GM21529 (cell line): ENCODE measurements at regions not wholly inside any gene's neighbourhood (a gene's known extent, or its start where the extent isn't known, plus 50 kb on each side); places are given as distances from the start of the nearest gene placed in this dataset.

ENCODE experiments used
- ATAC-seq: cut with Tn5 transposase; IDR thresholded peaks from one replicate; pipeline ENCODE4 v1.9.1; 2021; ENCODE audit not compliant: unreplicated experiment

DNA sequence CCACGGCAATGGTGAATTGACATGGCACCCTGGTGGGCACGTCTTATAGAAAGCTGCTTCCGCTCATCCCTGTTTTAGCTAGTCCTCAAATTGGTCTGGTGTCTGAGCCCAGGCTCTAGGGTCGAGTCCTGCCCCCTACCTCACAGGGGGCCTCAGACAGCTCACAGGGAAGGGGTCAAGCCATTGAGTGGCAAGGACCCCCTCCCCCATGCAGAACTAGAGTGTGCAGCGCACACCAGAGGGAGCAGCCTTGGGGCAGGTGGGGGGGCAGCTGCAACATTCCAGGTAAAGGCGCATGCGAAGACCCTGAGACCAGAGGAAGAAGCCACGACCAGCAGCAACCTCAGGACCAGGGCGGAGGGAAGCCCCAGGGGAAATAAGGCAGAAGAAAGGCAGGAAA, 240.4 kb upstream of the PPP2R2D start:
- ATAC-seq: no peak

DNA sequence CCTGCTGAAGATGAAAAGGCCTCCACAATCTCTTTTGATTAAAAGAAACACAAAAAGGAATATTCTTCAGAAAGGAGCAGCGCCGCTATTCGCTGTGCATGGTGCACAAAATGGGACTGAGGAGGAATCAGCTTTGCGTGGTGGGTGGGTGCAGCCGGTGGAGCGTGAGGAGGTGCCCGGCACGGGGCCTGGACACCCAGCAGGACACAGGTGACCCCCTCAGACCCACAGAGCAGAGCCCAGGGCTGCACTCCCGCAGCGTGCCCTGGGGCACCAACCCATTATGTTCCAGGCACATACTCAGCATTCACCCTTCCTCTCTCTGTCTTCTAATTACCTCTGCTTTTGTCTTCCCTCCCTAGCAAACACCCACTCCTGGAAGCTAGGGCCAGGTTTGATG, 238.0 kb upstream of the PPP2R2D start:
- no peak for ATAC-seq

DNA sequence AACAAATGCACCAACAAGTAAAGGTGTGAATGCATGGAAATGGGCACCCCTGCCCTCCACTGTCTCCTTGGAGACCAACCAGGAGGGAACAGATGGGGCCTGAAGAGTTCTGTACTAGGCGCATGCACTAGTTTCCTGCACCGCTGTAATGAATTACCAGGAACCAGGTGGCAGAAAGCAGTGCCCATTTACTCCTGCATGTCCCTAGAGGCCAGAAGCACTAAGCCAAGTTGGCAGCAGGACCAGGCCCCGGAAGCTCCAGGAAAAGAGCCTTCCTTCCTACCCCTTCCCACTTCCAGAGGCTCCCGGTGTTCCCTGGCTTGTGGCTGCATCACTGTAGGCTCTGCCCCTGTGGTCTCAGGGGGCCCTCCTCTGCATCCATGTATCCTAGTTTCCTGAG, 237.5 kb upstream of the PPP2R2D start:
- no peak for ATAC-seq

DNA sequence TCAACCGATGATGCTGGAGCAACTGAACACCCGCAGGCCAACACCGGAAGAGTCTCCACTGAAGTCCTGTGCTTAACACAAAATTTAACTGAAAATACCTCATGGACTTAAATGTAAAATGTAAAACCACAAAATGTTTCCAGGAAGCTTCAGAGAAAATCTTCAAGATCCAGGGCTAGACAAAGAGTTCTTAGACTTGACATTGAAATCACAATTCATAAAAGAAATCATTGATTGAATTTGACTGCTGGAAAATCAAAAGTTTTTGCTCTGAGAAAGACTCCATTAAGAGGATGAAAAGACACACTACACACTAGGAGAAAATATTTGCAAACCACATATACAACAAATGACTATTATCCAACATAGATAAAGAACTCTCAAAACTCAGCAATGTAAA, 234.7 kb upstream of the PPP2R2D start:
- no peak for ATAC-seq

DNA sequence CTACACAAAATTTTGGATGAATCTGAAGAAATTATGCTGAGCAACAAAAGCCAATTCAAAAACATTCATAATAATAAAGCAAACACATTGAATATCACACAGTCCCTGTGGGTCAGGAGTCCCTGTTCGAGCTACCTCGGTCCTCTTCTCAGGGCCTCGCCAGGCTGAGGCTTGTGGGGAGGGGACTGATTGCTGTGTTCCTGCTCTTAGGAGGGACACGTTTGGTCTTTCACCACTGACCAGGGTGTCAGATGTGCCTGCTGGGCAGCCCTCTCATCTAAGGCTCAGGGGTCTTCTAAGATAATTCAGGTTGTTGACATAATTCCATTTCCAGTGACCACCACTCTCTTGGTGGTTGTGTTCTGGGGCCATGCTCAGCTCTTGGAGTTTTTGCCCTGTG, 233.8 kb upstream of the PPP2R2D start:
- ATAC-seq: no peak

DNA sequence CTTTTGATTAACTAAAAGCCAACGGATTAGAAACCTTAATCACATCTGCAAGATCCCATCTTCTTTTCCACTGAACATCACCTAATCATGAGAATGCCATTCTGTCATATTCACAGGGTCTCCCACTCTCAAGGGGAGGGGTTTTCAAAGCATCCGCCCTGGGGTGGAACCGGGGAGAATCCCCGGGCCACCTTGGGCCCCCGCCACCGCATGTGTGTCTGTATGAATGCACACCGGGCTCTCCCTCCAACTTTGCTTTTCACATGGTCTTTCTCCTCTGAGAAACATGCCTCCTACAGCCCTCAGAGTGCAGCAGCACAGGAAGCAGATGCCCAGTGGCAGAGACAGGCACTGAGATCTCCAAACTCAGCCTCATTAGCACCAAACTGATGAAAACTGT, 233.2 kb upstream of the PPP2R2D start:
- no peak for ATAC-seq

DNA sequence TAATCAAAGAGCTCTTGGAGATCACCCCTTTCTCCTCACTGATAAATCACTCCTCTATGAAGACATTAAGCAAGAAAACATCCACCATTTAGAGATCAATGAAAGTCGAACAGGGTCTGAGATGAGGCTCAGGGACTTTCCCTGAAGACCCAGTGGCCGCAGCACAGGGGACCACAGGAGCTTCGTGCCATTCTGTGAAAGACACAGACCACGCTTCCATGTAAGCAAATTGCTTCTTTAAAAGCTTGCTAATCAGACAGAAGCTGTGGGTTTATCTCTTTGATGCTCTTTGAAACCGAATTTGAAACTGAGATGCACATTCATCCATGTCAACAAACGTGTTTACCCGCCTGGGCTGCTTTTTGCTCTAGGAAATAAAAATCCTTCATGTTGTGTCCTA, 231.9 kb upstream of the PPP2R2D start:
- no peak for ATAC-seq

DNA sequence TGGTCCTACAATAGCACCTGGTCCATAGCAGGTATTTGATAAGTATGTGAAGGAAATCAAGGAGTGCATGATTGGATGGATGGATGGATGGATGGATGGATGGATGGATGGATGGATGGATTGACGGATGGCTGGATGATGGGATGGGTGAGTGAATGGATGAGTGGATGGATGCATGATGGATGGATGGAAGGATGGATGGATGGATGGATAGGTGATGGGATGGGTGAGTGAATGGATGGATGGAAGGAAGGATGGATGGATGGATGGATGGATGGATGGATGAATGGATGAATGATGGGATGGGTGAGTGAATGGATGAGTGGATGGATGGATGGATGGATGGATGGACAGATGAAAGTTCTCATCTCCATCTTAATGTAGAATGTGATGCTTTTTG, 231.0 kb upstream of the PPP2R2D start:
- ATAC-seq: no peak

DNA sequence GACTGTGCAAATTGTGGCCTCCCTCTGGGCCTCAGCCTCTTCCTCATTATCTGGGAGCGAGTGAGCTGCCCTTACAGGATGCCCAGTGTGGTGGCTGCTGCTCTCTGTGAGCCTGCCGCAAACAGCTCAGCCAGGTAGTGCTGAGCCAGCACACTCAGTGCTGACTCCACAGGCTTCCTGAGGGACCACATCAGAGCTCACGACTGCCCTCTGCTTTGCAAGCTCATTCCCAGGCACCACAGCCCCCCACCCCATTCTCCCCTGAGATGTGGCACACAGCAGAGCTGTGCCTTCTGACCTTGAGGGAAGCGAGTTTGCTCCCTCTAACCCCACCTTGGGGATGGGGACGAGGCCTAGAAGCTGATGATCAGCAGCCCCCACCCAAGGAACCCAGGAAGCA, 230.5 kb upstream of the PPP2R2D start:
- ATAC-seq: no peak

DNA sequence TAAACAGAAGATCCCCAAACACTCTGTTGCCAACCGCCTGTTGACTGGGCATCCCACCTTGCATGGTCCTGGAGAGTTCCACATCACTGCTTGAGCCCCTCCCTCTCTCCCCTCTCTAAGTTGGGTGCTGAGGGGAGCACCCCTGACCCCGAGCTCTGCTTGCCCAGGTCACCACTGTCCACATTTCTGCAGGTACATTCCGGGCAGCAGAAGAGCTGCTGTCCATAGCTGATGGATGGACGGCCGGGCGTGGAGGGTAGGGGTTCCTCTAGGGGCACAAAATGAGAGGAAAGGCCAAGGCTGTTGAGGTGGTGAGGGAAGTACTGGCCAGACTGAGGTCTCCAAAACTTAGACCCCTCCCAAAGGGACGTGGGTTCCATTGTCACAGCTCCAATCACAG, 227.4 kb upstream of the PPP2R2D start:
- no peak for ATAC-seq

DNA sequence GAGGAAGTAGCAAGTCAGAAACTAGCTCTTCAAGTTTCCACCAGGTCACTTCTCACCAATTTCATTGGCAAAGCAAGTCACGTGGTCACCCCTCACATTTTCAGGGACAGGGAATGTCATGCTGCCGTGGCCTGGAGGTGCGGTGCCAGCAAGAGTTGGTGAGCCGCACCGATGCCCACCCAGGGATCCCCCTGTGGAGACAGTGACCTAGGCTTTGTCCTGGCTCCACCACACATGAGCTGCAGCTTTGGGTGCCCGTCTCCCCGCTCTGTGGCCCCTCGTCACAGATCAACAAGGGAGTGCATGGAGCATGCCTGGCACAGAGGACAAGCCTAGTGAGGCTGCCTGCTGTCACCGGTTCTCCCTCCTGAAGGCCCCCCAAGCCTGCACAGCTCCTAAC, 226.7 kb upstream of the PPP2R2D start:
- ATAC-seq: no peak

DNA sequence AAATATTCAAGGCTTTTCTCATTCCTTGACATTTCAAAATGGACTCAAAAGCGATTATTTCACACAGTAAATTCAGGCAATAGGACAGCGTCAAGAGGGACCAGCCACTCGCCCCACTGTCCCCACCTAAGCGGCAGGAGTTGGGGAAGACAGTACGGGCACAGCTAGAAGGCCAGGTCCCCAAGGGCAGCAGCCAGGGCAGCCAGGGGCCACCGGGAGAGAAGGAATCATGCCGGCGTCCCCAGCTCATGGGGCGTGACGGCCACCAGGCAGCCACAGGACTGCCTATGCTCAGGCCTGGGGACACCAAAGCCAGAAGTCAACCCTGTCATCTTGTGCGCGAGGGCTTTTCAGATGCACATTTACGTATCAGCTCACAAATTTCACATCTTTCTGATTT, 225.7 kb upstream of the PPP2R2D start:
- no peak for ATAC-seq

DNA sequence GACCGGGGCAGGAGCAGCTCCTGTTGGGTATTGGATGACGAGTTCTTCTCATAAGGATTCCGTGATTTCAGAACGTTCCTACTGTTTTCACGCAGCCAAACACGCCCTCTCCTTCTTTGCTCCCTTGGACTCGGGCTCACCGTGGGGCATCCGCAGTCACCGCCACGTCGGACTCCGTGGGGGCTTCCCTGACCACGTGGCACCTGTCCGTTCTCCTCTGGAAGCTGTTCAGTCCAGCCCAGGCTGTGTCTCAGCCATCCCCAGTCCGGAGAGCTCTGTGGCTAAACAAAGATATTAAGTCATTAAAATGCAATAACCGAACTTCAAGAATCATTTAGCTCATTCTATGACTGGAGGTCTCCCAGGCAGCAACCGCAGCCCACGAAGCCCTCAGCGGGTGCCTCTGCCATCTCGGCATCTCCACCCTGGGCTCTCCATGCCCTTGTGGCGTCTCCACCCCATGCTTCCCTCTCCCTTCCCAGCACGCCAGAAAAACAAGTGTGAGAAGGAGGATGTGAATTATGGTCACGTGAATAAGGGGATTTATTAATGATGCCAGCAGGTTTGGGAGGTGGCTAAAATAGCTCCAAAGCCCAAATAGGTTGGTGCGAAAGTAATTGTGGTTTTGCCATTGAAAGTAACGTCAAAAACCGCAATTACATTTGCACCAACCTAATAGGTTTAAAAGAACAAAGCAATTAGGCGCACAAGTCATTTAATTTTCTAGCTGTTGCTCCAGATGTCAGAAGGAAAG, 224.6 kb upstream of the PPP2R2D start:
- ATAC-seq: no peak

DNA sequence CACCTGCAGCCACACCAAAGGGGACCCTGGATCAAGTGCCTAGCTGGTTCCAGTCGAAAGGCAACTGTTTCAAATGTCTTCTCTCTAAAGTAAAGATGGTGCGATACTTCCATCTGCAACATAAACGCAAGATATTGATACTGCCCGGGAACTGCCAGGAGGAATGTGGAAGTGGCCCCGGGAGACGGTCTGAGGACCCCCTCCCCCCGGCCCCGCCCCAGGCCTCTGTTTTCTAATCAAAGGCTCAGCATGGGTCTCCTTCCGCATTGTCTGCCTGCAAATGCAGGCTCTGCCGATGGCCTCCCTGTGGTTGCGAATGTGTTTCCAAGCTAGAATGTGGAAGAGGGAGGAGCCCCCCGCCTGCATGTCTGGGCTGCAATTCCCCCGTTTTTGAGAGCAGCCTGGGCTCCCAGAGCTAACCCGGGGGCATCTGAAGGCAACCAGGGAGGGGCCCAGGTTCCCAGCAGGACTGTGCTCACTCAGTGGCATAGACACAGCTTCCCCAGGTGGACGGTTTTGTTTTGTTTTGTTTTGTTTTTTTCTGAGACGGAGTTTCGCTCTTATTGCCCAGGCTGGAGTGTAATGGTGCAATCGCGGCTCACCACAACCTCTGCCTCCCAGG, 223.9 kb upstream of the PPP2R2D start:
- no peak for ATAC-seq

DNA sequence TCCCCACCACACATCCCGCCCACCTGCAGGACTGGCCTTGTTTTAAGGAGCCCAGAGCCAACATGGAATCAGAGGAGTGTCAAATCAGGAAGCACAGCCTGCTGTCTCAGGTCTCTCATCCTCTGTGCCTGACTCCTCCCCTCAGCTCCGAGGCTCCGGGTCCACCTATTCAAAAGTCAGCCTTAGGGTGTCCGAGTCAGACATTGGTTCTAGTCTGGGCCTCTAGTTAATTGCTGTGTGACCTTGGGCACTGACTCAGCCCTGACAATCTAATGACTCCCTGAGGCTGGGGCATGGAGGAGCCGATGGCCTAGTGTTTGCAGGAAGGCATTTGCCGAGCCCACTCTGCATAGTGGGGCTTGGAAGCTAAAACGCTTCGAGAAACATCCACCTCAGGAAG, 223.1 kb upstream of the PPP2R2D start:
- no peak for ATAC-seq

DNA sequence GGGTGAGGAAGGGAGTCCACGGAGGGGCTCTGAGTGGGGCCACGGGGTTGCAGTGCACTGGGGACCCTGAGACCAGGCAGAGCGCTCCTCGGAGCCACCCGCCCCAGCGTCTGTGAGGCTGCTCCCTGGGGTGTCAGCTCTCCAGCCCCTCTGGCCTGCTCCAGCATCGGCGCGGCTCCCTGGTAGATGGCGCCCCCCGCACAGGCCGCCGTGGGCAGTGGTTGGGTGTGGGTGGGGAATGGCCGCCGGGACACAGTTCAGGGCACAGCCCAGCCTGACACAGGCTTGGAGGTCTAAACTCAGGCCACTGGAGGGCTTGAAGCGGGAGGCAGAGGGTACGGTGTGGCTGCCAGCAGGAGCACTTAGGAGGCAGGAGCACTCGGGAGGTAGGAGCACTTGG, 222.6 kb upstream of the PPP2R2D start:
- ATAC-seq: no peak

DNA sequence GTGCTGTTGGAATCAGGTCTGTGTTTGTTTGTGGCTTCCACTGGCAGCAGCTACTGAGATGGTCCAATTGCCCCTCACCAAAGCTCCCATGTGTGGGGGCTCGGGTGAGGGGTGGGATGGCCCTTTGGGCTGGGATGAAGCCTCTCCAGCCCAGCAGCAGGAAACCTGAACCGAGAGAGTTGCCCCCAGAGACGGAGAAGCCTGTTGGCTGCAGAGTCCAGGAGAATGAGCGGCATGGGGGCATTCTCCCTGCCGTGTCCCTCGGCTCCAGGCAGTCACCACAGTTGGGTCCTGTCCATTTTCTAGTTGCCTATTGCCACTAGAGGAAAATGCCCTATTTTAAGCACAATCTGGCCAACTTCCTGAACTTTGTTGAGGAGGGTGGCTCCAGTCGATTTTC, 222.2 kb upstream of the PPP2R2D start:
- no peak for ATAC-seq

DNA sequence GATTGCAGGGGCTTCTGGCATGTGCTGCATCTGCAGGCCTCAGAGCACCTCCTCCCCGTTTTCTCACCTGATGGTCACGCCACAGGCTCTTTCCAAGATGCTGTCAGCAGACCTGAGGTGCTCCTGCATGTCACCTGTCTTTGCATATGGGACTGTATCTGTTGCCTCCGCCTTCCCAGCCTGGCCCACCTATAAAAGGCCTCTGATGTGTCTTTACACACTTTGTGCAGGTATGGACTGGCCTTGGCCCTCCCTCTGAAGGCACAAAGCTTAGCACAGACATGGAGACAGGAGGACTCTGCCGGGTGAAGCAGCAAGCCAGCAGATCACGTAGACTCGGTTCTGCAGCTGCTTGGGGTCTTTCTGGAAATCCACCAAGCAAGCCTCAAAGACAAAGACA, 220.9 kb upstream of the PPP2R2D start:
- no peak for ATAC-seq

DNA sequence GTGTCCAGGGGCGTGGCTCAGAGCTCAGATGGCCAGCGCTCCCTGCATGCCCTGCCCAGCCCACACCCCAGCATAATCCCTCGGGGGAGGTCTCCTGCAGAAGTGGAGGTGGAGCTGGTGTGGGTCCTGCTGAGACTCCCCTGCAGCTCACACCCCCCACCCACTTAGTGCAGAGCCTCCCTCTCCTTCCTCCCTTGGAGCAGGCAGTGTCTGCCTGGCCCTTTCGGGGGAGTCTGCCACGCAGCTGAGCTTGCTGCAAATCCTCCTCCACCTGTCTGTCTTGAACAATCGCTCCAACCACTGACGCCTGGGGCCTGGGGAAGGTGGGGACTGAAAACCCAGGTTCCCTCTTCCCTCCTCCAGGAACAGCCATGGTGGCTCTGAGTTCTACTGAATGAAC, 219.7 kb upstream of the PPP2R2D start:
- ATAC-seq: no peak

DNA sequence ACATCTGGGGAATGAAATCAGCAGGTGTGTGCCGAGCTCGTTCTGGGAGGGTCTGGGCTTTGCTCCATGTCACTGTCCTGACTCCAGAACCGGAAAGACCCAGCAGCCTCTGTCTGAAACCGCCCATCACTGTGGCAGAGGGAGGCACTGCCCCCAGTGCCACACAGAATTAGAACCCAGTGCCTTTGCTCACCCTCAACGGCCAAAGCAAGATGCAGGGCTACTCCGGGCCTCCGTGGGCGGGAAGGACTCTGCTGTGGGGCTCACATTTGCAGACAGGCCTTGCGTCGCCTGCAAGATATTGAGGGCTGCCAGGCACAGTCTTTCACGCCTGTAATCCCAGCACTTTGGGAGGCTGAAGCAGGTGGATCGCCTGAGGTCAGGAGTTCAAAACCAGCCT, 219.2 kb upstream of the PPP2R2D start:
- ATAC-seq: no peak

DNA sequence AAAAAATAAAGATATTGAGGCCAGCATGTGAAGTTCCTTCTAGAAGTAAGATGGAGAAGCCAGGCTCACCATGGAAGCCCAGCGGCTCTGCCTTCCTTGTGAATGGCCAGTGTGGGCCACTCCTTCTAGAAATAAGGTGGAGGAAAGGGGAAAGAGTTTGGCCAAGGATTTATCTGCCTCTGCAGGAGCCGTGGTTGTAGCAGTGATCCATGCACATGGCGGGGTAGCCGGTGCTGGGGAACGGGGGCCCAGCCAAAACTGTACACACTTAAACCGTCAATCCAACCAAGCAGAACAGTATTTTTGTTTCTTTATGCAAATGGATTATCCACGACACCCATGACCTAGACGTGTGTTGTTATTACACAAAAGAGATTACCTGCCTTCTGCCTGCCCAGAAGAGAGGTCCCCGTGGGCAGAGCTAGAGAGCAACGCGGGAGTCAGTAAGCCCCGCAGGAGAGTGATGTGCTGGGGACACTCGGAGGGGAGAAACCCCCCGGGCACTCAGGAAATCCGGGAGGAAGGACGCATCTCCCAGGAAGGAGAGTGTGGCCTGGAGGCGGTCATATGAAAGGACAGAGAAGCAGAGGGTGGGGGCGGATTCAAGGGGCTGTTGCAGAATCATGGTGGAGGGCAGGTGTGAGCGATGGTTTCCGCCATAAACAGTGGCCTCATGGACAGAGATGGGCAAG, 218.4 kb upstream of the PPP2R2D start:
- no peak for ATAC-seq

DNA sequence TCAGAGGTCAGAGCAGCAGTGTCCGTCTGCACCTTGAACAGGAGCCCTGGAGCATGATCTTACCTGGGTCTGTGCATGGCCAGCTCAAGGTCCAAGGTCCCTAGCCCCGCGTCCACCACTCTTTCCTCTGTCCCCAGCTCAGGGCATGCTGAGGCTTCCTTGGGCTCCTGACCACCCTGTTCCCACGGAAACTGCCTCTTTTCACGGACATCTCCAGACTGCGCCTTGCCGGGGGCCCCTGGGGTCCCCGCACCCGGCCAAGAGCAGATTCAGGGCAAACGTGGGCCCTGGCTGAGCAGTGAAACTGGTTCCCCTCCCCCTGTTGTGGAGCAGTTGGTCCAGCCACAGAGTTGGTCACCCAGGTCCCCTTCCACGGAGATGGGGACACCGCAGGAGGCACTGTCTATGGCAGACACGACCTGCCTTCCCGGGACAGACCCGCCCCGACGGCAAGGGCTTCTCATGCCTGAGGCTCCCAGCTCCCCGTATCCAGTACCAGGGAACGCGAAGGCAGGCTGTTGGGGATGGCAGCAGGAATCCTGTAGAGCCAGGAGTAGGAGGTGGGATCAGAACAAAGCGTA, 217.4 kb upstream of the PPP2R2D start:
- no peak for ATAC-seq
